ENCODE measurements at regions not wholly inside any gene's neighbourhood (a gene's known extent, or its start where the extent isn't known, plus 50 kb on each side); places are given as distances from the start of the nearest gene placed in this dataset.

DNA sequence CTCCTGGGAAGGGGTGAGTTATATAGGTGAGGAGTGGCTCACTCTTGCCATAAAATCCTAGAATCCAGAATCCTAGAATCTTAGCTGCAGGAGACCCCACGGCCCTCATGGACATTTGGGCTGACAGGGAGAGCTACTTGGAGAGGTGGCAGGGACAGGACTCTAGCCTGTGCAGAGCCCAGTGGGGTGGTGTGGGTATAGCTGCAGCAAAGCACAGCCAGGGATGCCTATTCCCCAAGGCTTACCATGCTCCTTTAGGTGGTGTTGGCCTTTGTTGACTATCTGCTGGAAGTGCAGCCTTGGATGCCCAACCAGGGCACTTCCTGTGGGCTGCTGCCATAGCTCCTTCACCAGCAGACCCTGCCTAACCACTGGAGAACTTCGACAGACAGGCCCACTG lies 70.0 kb upstream of the PTPN3 start:
- no peaks in the 10 kb centered on the region for H3K9me3 Mint-ChIP-seq
- no peak overlapping the region for H3K27ac Mint-ChIP-seq

DNA sequence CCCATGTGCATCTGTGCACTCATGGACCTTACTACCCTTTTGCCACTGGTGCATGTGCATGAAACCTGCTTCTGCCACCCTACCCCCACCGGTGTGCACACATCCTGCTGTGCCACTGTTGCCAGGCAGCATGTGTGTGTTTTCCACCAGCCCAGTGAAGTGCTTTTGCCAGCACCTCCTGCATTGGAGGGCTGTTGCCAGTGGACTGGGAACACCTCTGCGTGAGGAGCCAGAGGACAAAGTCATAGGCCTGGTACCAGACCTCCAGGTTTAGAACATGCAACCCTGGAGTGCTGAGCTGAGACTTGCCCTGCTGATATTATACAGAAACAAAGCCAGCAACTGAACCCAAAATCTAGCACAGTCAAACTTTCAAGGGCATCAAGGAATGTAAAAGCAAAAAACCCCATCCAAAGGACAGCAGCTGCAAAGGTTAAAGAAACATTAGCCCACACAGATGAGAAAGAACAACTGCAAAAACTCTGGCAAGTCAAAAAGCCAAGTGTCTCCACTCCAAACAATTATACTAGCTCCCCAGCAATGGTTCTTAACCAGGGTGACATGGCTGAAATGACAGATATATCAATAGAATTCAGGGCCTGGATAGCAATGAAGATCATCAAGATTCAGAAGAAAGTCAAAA lies 70.6 kb upstream of the PTPN3 start:
- no peaks in the 10 kb centered on the region for H3K36me3 ChIP-seq (ENCODE audit: control insufficient read depth, insufficient read depth, low read length)
- no peaks in the 10 kb centered on the region for H3K9me3 ChIP-seq (ENCODE audit: control insufficient read depth, low read length)
- TF ChIP-seq, protein P1, sequence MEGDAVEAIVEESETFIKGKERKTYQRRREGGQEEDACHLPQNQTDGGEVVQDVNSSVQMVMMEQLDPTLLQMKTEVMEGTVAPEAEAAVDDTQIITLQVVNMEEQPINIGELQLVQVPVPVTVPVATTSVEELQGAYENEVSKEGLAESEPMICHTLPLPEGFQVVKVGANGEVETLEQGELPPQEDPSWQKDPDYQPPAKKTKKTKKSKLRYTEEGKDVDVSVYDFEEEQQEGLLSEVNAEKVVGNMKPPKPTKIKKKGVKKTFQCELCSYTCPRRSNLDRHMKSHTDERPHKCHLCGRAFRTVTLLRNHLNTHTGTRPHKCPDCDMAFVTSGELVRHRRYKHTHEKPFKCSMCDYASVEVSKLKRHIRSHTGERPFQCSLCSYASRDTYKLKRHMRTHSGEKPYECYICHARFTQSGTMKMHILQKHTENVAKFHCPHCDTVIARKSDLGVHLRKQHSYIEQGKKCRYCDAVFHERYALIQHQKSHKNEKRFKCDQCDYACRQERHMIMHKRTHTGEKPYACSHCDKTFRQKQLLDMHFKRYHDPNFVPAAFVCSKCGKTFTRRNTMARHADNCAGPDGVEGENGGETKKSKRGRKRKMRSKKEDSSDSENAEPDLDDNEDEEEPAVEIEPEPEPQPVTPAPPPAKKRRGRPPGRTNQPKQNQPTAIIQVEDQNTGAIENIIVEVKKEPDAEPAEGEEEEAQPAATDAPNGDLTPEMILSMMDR (conservative IDR thresholded peaks at IDR 0.05), result no peak
- H3K4me1 Mint-ChIP-seq, result no peaks in the 10 kb centered on the region
- no peak for DNase-seq
- no peaks in the 10 kb centered on the region for H3K36me3 Mint-ChIP-seq (ENCODE audit: low read depth)
- H3K4me1 ChIP-seq (ENCODE audit: control insufficient read depth, insufficient read depth, low read length), result no peaks in the 10 kb centered on the region
- no peaks in the 10 kb centered on the region for H3K9me3 Mint-ChIP-seq
- no peak overlapping the region for H3K27ac ChIP-seq (ENCODE audit: low read depth, low read length)
- H3K27me3 ChIP-seq (ENCODE audit: control insufficient read depth, insufficient read depth, low read length, poor library complexity, severe bottlenecking), result peaks cover 6% of the 10 kb centered on the region
- H3K27me3 Mint-ChIP-seq (ENCODE audit: insufficient read depth), result peaks cover 24% of the 10 kb centered on the region
- H3K27ac Mint-ChIP-seq, result no peak overlapping the region
- no peak overlapping the region for H3K4me3 Mint-ChIP-seq
- H3K4me3 ChIP-seq (ENCODE audit: low read length), result no peak overlapping the region
- H3K9ac ChIP-seq (ENCODE audit: extremely low read depth, low read length, poor library complexity, severe bottlenecking), result no peak overlapping the region
- WGBS, 2 experiments (ENCODE audit: insufficient coverage in 1 of 2, insufficient read length in 1 of 2), result 91 to 100% methylated on average over 1 to 2 of the region's 2 CpGs

More for the DNA sequence above, 70.0 kb upstream of the PTPN3 start:
- no peak for DNase-seq
- no peaks in the 10 kb centered on the region for H3K4me1 Mint-ChIP-seq
- H3K4me3 Mint-ChIP-seq, result no peak overlapping the region
- Histone ChIP-seq H3K9me3 (ENCODE audit: control insufficient read depth, low read length) (no peaks in the 10 kb centered on the region), H3K4me1 (ENCODE audit: control insufficient read depth, insufficient read depth, low read length) (no peaks in the 10 kb centered on the region), H3K4me3 (ENCODE audit: low read length) (no peak overlapping the region), H3K9ac (ENCODE audit: extremely low read depth, low read length, poor library complexity, severe bottlenecking) (no peak overlapping the region), H3K36me3 (ENCODE audit: control insufficient read depth, insufficient read depth, low read length) (no peaks in the 10 kb centered on the region), H3K27ac (ENCODE audit: low read depth, low read length) (no peak overlapping the region), H3K27me3 (ENCODE audit: control insufficient read depth, insufficient read depth, low read length, poor library complexity, severe bottlenecking) (peaks cover 6% of the 10 kb centered on the region)
- TF ChIP-seq, protein P1 (conservative IDR thresholded peaks at IDR 0.05), result no peak
- 100% methylated on average over 2 of the region's 2 CpGs; no CpG with 5 or more reads in 1 of the 2 experiments for WGBS, 2 experiments (ENCODE audit: insufficient coverage in 1 of 2, insufficient read length in 1 of 2)
- peaks cover 23% of the 10 kb centered on the region for H3K27me3 Mint-ChIP-seq (ENCODE audit: insufficient read depth)
- H3K36me3 Mint-ChIP-seq (ENCODE audit: low read depth), result no peaks in the 10 kb centered on the region

DNA sequence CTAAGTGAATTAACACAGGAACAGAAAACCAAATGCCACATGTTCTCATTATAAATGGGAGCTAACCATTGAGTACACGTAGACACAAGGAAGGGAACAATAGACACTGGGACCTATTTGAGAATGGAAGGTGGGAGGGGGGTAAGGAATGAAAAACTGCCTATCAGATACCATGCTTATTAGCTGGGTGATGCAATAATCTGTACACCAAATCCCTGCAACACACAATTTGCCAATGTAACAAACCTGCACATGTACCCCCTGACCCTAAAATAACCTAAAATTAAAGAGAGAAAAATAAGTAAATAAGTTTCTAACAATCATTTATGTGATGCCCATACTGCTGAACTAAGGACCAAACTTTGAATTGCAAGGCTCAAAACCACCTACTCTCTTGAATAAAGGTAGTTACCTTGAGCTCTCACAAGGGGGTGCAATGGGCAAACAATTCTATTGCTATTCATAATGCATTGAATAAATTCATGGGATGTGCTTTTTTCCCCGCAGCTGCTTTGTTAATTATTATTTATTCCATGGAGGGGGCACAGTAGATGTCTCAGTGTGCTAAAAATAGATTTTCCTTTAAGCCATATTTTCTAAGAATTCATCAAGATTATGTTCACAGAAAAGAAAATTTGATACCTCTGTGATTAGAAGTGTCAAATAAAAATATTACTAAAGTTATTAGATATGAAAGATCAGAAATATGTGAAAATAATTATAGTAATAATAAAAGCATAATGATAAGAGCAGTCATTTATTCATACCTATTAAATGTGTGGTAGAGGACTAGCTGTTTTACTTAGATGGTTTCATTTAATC lies 76.2 kb upstream of the PTPN3 start:
- Histone ChIP-seq H3K36me3 (ENCODE audit: control insufficient read depth, insufficient read depth, low read length) (no peaks in the 10 kb centered on the region), H3K4me1 (ENCODE audit: control insufficient read depth, insufficient read depth, low read length) (no peaks in the 10 kb centered on the region), H3K27ac (ENCODE audit: low read depth, low read length) (no peak overlapping the region), H3K9me3 (ENCODE audit: control insufficient read depth, low read length) (no peaks in the 10 kb centered on the region), H3K4me3 (ENCODE audit: low read length) (no peak overlapping the region), H3K9ac (ENCODE audit: extremely low read depth, low read length, poor library complexity, severe bottlenecking) (no peak overlapping the region), H3K27me3 (ENCODE audit: control insufficient read depth, insufficient read depth, low read length, poor library complexity, severe bottlenecking) (peaks cover 6% of the 10 kb centered on the region)
- no peak overlapping the region for H3K4me3 Mint-ChIP-seq
- peaks cover 23% of the 10 kb centered on the region for H3K27me3 Mint-ChIP-seq (ENCODE audit: insufficient read depth)
- TF ChIP-seq, protein P1 (conservative IDR thresholded peaks at IDR 0.05), result peak; percentile 88
- DNase-seq, result no peak
- H3K27ac Mint-ChIP-seq, result no peak overlapping the region
- no peaks in the 10 kb centered on the region for H3K9me3 Mint-ChIP-seq
- no peaks in the 10 kb centered on the region for H3K36me3 Mint-ChIP-seq (ENCODE audit: low read depth)
- H3K4me1 Mint-ChIP-seq, result peaks cover 4% of the 10 kb centered on the region
- WGBS, 2 experiments (ENCODE audit: insufficient coverage in 1 of 2, insufficient read length in 1 of 2), result 0% methylated on average over 1 of the region's 2 CpGs; no CpG with 5 or more reads in 1 of the 2 experiments
